ENCODE measurements at regions not wholly inside any gene's neighbourhood (a gene's known extent, or its start where the extent isn't known, plus 50 kb on each side); places are given as distances from the start of the nearest gene placed in this dataset.

GRCh38 chr22:27175021-27175838, 517.8 kb downstream of the MIAT start:
- TF ChIP-seq OSR1 (CRISPR knock-in tag; IDR thresholded peaks at IDR 0.05) (no peak), ZNF565 (CRISPR knock-in tag; conservative IDR thresholded peaks at IDR 0.05; ENCODE audit: low read depth) (no peak), POU6F1 (CRISPR knock-in tag; IDR thresholded peaks at IDR 0.05; ENCODE audit: borderline replicate concordance, low read depth) (no peak), RARB (CRISPR knock-in tag; IDR thresholded peaks at IDR 0.05) (no peak), TOX (CRISPR knock-in tag; IDR thresholded peaks at IDR 0.05; ENCODE audit: borderline replicate concordance) (no peak), ZNF8 (CRISPR knock-in tag; IDR thresholded peaks at IDR 0.05) (no peak), BACH2 (CRISPR knock-in tag; IDR thresholded peaks at IDR 0.05; ENCODE audit: borderline replicate concordance) (no peak), CSDC2 (CRISPR knock-in tag; IDR thresholded peaks at IDR 0.05) (no peak), ARNTL (CRISPR knock-in tag; IDR thresholded peaks at IDR 0.05; ENCODE audit: borderline replicate concordance, low read depth) (no peak), CREB5 (CRISPR knock-in tag; IDR thresholded peaks at IDR 0.05; ENCODE audit: low read depth) (no peak), ZFP30 (CRISPR knock-in tag; IDR thresholded peaks at IDR 0.05) (no peak), PATZ1 (CRISPR knock-in tag; IDR thresholded peaks at IDR 0.05; ENCODE audit: borderline replicate concordance) (no peak), ISL1 (CRISPR knock-in tag; IDR thresholded peaks at IDR 0.05) (no peak)
